ENCODE measurements at regions not wholly inside any gene's neighbourhood (a gene's known extent, or its start where the extent isn't known, plus 50 kb on each side); places are given as distances from the start of the nearest gene placed in this dataset.

DNA sequence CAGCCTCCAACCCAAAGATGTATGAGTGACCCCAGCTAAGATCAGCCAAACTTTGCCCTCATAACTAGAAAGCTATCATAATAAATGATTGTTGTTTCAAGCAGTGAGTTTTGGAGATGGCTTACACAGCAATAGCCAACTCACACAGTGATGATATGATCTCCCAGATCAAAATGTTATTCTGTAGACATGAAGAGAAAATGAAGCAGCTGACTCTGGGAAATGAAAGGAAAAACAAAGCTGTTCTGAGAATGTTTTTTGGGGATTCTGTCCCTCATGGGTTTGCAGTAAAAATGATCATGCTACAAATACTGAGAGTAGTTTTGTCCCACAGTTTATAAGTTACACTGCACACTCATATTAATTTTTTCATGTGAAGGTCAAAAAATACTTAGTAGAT is 617.8 kb downstream of the MRPL39 start:
- DNase-seq: no peak

DNA sequence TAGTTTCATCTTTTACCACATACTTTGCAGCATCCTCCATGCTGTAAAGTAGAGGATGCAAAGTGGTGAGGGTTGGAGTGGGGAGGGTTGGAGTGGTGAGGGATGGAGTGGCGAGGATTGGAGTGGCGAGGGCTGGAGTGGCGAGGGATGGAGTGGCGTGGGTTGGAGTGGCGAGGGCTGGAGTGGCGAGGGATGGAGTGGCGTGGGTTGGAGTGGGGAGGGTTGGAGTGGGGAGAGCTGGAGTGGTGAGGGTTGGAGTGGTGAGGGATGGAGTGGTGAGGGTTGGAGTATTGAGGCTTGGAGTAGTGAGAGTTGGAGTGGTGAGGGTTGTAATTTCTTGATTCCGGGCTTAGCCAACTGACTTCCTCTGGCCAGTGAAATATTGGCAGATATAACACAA is 618.3 kb downstream of the MRPL39 start:
- DNase-seq: no peak

DNA sequence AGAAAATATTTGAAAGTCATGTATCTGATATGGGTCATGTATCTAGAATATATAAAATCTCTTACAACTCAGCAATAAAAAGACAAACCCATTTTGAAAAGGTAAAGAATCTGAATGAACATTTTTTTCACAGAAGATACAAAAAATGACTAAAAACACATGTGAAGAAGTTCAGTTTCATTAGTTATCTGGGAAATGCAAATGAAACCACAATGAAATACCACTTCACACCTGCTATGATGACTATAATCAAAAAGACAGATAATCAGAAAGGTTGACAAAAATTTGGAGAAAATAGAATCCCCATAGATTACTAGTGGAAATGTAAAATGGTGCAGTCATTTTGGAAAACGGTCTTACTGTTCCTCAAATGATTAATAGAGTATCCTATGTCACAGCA is 631.0 kb downstream of the MRPL39 start:
- no peak for DNase-seq

DNA sequence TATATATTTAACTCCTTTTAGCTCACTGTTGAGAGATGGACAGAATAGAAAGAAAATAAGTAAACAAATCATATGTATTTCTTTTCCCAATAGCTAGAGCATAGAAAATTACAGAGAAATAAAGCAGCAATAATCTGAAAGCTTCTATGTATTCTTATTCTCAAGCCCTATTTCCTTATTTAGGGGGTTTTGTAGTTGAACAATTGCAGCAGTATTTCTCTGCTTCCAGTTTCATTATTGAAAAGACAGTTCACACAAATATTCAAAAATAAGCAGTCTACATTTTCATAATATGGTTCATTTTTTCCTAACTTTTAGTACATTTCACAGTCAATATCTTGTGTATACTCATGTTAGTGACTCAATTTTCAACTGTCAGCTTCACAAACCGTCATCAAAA is 638.2 kb downstream of the MRPL39 start:
- no peak for DNase-seq

DNA sequence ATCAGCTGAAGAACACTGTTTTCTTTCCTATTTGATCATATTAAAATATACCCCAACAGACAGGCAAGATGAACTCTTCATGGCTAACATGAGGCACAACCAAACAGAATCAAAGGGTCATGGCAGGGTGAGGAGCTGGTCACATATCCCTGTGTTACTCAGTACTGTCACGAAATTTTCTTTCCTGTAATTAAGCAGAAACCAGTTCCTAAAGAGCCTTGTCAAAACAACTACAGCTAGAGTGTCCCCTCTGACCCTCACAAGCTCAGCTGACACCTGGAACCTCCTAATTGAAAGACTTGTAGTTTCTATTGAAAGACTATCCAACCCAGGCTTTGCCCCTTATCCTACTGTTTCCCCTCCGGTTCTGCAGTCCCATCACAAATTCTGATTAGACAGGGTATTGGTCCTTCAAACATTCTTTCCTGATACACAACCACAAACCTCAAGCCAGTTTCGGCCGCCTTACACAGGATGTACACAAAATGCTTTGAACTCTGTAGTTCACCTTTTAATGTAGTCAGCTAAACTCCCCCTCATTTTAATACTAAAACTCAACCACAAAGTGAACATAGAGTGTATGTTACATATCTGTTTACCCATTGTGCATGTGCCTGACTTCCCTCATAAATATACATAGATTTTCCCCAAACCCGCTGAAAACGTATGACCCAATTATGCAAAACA is 651.9 kb downstream of the MRPL39 start:
- no peak for DNase-seq

DNA sequence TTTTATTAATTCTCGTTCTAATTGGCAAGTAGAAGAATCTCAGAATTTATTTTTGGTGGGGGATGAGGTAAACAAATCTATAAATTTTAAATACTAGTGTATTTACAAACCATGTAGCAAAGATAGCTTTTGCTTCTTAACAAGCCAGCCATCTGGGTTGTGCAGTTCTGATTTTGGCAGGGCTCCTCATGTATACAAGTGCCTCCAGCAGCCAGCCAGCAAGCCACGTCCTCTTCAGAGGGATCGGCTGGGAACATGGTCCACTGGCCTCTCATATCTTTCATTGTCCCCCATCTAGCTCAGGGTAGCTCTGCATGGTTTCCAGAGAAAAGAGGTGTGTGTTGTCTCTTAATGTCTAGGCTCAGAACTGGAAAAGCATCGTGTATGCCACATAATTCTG is 659.1 kb downstream of the MRPL39 start:
- no peak for DNase-seq

DNA sequence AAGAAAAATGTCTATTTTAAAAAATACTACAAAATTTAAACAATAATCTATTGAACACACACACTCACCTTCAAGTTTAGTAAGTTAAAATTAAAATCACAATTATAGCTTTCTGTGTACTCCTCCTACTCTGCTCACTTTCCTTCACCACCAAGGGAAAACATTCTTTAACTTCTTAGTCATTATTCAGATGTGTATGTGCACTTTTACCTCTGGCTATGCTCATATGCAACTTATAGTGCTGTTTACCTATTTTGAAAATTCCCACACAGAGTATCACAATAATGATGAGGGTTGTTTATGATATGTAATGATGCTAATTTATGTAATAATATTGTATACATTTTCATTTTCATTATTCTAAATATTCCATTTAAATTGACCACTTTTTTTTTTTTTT is 661.4 kb downstream of the MRPL39 start:
- DNase-seq: no peak

DNA sequence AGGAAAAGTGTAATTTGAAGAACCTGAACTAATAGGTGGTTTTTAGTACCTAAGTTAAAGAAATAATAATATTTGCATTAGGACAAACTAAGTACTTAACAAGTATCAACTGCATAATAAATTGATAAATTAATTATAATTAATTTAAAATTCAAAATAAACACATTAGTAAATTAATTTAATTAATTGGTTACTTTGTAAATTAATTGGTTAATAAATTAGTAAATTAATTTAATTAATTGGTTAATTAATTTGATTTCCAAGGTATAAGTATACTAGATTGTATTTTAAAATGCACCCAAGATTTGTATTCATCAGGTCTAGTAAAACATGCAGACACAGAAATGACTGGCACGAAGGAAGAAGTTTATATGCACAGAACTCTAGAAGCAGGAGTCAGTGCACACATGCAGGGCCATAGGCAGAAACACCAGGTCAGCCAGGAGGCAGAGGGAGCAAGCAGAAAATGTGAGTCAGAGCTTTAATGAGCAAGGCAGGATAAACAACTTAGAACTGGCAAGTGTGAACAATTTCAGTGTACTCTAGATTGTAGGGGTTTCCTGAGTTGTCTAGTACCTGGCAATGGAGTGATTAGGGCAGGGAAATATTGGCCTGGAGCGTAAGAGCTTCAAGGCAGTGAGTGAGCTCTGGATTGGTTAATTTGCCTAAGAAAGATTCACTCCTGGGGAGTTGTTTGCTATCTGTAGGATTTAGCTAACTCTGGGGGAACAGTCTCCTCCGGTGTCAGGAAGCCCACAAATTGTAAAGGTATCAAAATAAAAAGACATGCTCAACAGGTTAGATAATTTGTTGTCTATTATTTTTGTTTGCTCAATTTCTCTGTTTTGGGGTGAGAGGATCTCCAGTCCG is 665.7 kb downstream of the MRPL39 start:
- DNase-seq: no peak

DNA sequence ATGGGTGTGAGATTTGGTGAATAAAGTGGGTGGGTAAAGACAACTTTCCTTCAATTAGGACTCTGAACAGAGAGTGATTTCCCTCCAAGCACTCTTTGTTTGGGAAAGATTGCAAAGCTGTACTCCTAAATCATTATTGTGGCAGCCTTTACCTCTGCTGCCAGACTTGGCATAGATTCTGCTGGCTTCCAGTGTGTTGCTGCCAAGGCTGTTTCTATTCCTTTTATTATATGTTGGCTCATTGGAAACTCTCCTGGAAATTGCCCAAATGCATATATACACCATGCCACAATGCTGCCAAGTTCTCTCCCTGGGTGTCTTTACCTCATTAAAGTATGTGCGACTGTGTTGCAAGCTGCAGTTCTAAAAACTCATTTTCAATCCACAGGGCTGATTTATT is 668.0 kb downstream of the MRPL39 start:
- DNase-seq: no peak

DNA sequence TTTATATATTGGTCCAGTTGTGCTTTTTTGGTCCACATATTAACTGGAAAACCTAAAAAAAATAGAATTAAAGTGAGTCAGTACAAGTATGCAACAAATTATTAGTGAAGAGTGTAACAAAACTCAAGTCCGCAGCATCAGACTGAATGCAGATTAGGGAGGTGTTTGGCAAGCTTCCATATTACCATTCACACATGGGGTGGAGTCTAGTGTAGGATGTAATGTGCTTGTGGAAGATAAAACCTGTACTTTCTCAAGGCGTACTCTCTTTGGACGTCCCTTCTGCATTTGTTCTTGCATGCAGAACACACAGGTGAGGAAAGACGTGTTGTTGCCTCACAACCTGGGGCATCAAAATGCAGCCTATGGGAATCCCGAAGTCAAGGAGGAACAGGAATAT is 668.7 kb downstream of the MRPL39 start:
- DNase-seq: no peak

DNA sequence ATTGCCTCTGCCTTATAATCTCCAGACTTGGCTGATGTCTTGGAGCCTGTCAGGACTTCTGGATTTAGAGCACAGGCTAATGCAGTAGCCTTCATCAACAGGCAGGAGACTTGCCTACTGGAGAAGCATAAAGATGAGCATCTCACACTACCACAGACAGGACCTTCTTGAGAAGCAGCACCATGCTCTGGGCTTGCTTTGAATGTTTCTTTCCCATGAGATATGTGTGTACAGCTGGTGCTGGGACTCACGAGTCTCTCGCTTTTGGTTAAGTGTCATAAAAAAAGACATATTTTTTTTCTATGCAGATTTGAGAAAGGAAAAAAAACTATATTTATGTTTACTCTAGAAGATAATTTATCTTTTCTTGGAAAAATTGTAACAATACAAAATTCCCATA is 671.3 kb downstream of the MRPL39 start:
- no peak for DNase-seq

DNA sequence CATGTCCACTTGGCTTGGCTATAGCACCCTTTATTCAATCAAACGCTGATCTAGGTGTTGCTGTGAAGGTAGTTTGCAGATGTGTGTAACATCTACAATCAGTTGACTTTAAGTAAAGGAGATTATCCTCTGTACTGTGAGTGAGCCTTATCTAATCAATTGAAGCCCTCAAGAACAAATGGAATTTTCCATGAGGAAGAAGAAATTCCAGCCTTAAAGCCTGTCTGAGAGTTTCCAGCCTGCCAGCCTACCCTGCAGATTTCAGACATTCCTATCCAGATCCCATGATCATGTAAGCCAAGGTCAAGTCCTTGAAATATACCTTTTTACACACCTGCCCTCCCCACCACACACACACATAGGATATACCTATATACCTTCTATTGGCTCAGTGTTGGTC is 696.7 kb downstream of the MRPL39 start:
- no peak for DNase-seq

DNA sequence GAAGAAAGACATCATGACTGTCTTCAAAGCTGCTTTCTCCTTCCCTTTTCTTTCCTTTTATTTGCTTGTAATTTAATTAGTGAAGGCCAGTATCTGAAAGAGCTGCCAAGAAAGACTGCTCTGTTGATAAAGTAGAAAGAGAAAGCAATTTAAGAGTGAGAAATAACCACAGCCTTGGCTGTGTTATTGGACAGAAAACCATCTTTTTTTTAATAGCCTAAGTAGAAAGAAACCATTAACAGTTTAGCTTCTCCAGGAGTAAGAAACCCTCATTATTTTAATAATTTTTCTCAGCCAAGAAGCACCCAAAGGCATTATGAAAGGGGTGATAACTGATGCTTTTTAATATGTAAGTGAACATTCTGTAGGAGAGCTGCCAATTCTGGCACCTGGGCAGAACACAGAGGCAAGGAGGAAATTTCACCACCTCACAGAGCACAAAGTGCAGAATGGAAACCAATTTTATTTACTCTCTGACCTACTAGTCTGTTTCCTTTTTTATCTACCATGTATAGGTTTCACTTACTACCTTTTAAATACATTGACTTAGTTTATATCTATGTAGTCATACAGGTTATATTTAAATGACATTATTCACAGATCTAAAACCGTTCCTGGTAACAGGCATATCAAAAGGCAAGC is 703.2 kb downstream of the MRPL39 start:
- no peak for DNase-seq

DNA sequence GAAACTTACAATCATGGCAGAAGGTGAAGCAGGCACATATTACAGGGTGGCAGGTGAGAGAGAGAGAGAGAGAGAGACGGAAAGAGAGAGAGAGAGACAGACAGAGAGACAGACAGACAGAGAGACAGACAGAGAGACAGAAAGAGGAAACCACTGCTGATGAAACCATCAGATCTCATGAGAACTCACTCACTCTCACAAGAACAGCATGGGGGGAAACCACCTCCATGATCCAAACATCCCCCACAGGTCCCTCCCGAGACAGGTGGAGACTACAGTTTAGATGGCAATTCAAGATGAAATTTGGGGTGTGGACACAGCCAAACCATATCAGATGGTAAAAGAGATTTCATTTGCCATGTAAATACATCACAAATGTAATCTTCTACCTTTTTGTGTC is 708.1 kb downstream of the MRPL39 start:
- no peak for DNase-seq

DNA sequence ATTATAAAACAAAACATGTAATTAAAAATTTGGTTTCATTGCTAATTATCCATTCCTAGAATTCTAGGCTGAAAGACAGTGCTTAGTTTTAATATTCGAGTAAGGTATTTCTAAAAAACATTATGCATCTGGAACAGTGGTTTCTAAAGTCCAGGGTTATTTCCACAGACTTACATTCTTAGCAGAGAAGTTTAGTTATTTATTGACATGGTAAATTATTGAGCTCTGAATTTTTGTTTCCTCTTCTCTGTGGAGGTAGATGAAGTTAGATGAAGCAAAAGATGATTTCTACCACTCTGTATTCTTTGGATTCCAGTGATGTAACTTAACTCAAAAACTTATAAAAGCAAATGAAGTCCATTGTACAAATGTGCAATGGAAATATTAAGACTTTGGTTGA is 709.4 kb downstream of the MRPL39 start:
- DNase-seq: no peak

DNA sequence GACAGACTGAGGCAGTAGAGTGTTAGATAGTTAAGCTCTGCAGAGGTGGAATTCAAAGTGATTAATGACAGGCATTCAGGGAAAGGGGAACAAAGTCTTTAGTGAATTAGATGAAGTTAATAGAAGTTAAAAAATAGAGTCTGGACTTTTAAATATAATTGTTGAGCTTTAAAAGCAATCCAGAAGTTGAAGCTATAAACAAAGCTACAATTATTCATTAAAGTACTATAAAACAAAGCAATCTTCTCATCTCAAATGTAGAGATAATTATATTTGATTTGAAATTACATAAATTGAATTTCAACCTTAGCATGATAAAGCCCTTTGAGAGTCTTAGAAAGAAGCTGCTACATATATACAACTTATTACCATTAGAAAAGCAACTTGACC is 710.6 kb downstream of the MRPL39 start:
- no peak for DNase-seq

DNA sequence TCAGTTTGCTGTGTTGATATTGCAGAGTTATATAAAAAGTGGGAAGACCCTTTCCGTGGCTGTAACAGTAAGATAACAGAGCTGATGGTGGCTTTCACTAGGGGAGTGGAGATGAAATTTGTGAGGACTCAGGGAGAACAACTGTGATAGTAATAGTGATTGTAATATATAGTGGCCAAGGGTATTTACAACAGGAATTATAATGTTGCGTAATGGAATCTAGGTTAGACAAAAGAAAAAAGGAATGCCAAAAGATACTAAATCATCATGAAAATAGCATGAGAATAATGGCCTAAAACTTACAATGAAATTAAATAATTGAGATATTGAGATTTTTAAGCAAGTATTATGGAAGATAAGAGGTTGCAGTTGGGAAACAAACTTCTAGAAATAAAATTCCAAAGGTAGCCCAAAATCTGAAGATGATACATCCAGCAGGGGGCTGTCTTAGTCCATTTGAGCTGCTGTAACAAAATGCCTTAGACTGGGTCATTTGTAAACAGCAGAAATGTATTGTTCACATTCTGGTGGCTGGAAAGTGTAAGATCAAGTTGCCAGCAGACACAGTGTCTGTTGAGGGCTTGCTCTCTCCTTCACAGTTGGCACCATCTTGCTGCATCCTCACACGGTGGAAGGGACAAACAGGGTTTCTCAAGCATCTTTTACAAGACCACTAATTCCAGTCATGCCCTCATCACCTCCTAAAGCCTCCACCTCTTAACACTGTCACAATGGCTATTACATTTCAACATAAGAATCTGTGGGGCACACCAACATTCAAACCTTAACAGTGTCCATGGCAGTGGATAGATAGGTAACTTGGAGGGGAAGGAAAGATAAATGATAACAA is 711.2 kb downstream of the MRPL39 start:
- DNase-seq: no peak

DNA sequence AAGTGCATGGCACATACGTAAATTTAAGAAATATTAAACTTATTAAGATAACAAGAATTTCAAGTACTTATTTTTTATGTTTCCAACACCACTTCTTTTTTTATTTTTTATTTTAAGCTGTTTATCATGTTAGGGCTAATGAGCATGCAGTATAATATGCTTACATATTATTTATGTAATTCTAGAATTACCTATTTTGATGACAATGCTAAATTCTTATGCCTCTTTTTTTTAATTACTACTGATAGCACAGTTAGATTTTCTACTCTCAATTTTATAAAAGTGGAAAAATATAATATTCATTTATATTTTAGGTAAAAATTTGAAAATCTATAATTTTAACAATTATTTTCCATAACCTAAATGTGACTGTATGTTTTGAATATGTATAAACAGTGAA is 713.0 kb downstream of the MRPL39 start:
- DNase-seq: no peak

DNA sequence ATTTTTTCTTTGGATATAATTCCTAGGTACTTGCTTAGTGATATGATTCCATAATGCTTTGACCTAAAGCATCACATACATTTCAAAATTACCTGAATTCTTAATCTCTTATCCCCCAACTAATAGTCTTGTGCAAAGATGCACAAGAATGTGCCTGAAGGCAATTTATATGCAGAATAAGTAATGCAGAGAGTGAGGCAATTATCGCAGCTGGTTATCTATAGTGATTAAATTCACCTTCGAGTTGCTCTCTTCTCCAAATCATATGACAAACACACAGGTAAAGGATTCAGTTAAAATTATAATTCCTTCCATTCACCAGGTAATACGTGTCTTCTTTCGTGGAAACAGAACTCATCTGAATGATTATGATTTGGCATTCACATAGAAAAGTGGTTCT is 717.3 kb downstream of the MRPL39 start:
- DNase-seq: no peak

DNA sequence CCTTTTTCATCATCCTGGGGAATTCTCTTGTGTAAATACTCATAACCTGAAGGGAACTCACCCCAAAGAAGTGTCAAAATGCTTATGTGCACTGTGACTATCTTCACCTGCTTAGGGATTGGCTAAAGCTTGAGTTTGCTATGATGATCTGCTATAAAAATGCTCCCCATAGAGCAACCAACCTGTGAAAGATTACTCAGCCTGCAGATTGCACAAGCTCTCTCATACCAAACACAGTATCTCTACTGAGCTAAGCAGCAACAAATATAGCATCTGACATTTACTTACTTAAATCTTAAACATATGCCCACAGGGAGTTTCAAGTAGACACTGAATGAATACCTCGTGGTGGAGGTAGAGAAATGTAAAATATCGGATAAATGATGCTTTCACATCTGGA is 725.8 kb downstream of the MRPL39 start:
- no peak for DNase-seq

DNA sequence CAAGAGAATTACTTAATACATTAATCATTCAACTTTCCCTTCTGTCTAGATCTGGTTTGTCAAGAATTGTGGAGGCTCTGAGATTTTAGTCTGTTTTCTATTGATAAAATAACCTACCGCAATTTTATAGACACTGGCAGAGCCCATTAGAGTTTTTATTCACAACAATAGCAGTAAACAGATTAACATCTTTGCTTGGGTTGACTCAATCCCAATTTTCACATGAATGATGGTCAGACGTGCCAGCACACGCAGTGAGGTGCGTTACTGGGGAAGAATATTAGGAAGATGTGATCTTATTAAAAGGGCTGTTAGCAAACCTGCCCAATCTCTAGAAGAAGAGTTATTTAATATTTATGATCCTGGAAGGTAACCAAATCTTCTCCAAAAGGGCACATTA is 736.6 kb downstream of the MRPL39 start:
- no peak for DNase-seq

DNA sequence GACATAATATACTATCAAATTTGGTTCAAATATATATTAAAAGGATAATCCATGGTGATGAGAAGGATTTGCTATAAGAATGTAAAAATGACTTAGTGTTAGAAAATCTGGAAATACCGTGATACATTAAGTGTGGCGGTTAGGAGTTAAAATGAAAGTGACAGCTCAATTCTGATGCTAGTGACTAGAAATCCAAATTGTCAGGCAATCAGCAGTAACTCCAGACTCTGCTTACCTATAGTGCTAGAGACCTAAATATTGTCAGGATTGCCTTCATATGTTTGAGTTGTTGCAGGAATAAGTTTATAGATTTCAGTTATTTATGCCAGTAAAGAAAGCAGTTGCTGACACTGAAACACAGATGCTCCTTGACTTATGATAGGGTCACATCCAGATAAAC is 737.4 kb downstream of the MRPL39 start:
- DNase-seq: no peak

DNA sequence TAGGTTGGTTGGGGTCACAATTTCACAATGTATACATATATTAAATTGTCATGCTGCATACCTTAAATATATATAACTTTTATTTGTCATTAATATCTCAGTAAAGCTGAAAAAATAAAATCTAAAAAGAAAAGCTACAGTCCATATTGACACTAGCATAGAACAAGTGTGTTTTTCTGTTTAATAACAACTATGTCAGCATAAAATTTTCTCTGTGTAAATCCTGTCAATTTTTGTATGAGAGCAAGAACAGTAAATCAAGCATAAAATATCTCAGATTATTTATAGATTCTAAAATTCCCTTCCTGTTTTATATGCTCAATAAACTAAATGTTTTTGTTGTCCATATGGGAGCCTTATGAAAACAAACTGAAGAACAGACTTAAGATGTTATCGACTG is 739.2 kb downstream of the MRPL39 start:
- no peak for DNase-seq

Measured in activated T-cell treated with anti-CD3 and anti-CD28 coated beads, Interleukin-2, amount 50 U/mL, for 48 hours (primary cell).